ENCODE measurements at regions not wholly inside any gene's neighbourhood (a gene's known extent, or its start where the extent isn't known, plus 50 kb on each side); places are given as distances from the start of the nearest gene placed in this dataset.

GRCh38 chr4:56286763-56287162 lies 100.5 kb downstream of the AASDH start:
- H3K27ac ChIP-seq (replicated peaks), result no peak overlapping the region
- TF ChIP-seq, protein P1, sequence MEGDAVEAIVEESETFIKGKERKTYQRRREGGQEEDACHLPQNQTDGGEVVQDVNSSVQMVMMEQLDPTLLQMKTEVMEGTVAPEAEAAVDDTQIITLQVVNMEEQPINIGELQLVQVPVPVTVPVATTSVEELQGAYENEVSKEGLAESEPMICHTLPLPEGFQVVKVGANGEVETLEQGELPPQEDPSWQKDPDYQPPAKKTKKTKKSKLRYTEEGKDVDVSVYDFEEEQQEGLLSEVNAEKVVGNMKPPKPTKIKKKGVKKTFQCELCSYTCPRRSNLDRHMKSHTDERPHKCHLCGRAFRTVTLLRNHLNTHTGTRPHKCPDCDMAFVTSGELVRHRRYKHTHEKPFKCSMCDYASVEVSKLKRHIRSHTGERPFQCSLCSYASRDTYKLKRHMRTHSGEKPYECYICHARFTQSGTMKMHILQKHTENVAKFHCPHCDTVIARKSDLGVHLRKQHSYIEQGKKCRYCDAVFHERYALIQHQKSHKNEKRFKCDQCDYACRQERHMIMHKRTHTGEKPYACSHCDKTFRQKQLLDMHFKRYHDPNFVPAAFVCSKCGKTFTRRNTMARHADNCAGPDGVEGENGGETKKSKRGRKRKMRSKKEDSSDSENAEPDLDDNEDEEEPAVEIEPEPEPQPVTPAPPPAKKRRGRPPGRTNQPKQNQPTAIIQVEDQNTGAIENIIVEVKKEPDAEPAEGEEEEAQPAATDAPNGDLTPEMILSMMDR (IDR thresholded peaks at IDR 0.05; ENCODE audit: insufficient read depth, low read length), result no peak
- TF ChIP-seq GABPA (IDR thresholded peaks at IDR 0.05; ENCODE audit: low read depth), result no peak
- TF ChIP-seq, protein P2, sequence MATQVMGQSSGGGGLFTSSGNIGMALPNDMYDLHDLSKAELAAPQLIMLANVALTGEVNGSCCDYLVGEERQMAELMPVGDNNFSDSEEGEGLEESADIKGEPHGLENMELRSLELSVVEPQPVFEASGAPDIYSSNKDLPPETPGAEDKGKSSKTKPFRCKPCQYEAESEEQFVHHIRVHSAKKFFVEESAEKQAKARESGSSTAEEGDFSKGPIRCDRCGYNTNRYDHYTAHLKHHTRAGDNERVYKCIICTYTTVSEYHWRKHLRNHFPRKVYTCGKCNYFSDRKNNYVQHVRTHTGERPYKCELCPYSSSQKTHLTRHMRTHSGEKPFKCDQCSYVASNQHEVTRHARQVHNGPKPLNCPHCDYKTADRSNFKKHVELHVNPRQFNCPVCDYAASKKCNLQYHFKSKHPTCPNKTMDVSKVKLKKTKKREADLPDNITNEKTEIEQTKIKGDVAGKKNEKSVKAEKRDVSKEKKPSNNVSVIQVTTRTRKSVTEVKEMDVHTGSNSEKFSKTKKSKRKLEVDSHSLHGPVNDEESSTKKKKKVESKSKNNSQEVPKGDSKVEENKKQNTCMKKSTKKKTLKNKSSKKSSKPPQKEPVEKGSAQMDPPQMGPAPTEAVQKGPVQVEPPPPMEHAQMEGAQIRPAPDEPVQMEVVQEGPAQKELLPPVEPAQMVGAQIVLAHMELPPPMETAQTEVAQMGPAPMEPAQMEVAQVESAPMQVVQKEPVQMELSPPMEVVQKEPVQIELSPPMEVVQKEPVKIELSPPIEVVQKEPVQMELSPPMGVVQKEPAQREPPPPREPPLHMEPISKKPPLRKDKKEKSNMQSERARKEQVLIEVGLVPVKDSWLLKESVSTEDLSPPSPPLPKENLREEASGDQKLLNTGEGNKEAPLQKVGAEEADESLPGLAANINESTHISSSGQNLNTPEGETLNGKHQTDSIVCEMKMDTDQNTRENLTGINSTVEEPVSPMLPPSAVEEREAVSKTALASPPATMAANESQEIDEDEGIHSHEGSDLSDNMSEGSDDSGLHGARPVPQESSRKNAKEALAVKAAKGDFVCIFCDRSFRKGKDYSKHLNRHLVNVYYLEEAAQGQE (IDR thresholded peaks at IDR 0.05; ENCODE audit: insufficient replicate concordance, low read depth), result no peak
- no peak for TF ChIP-seq SPI1 (IDR thresholded peaks at IDR 0.05; ENCODE audit: borderline replicate concordance, low read depth)
- no peak for TF ChIP-seq POLR2AphosphoS5 (IDR thresholded peaks at IDR 0.05; ENCODE audit: low read depth)
- no peak overlapping the region for H3K4me3 ChIP-seq (replicated peaks; ENCODE audit: insufficient read depth, low read length)
- DNase-seq (ENCODE audit: low read depth in 1 of 2, low spot score in 1 of 2), result no peak
- H3K27me3 ChIP-seq (ENCODE audit: insufficient read depth, poor library complexity, severe bottlenecking), result no peaks in the 10 kb centered on the region

- Histone ChIP-seq H3K27ac (replicated peaks) (no peak overlapping the region), H3K4me3 (replicated peaks; ENCODE audit: insufficient read depth, low read length) (no peak overlapping the region), H3K27me3 (ENCODE audit: insufficient read depth, poor library complexity, severe bottlenecking) (no peaks in the 10 kb centered on the region)
- DNase-seq (ENCODE audit: low read depth in 1 of 2, low spot score in 1 of 2), result no peak
- no peak for TF ChIP-seq SPI1 (IDR thresholded peaks at IDR 0.05; ENCODE audit: borderline replicate concordance, low read depth)
- TF ChIP-seq, protein P2 (IDR thresholded peaks at IDR 0.05; ENCODE audit: insufficient replicate concordance, low read depth), result no peak
- TF ChIP-seq, protein P1 (IDR thresholded peaks at IDR 0.05; ENCODE audit: insufficient read depth, low read length), result no peak
- TF ChIP-seq POLR2AphosphoS5 (IDR thresholded peaks at IDR 0.05; ENCODE audit: low read depth), result no peak
- TF ChIP-seq GABPA (IDR thresholded peaks at IDR 0.05; ENCODE audit: low read depth), result no peak
Measured at GRCh38 chr4:56283375-56283774, 103.9 kb downstream of the AASDH start.

DNA sequence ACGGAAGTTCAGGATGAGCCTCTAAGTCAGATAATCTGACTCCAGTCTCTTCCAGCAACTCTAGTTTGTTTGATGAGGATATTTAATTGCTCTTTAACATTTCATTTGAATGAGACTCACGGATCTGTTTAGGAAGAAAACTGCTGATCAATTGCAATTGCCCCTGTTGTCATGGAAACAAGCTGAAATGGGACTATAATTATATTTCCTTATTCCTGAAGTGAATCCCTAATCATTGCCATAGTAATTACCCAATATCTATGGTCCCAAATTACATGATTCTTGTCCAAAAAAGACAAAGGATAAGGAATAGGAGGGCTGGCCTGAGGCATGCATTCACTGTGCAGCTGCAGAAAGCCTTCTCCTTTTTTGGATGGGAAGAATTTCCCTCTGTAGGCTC lies 105.3 kb downstream of the AASDH start:
- no peak for DNase-seq (ENCODE audit: low read depth in 1 of 2, low spot score in 1 of 2)
- TF ChIP-seq GABPA (IDR thresholded peaks at IDR 0.05; ENCODE audit: low read depth) (no peak), SPI1 (IDR thresholded peaks at IDR 0.05; ENCODE audit: borderline replicate concordance, low read depth) (no peak), POLR2AphosphoS5 (IDR thresholded peaks at IDR 0.05; ENCODE audit: low read depth) (no peak)
- TF ChIP-seq, protein P1 (IDR thresholded peaks at IDR 0.05; ENCODE audit: insufficient read depth, low read length), result no peak
- TF ChIP-seq, protein P2 (IDR thresholded peaks at IDR 0.05; ENCODE audit: insufficient replicate concordance, low read depth), result no peak
- Histone ChIP-seq H3K27ac (replicated peaks) (no peak overlapping the region), H3K27me3 (ENCODE audit: insufficient read depth, poor library complexity, severe bottlenecking) (no peaks in the 10 kb centered on the region), H3K4me3 (replicated peaks; ENCODE audit: insufficient read depth, low read length) (no peak overlapping the region)
